Fibroblast of pulmonary artery (primary cell): ENCODE measurements at regions not wholly inside any gene's neighbourhood (a gene's known extent, or its start where the extent isn't known, plus 50 kb on each side); places are given as distances from the start of the nearest gene placed in this dataset.

Experiments
- DNase-seq: peaks from one replicate; pipeline ENCODE4 v3.0.0-alpha.2; 2010; ENCODE audit warnings: low read depth
- H3K4me3 ChIP-seq: replicated peaks from 2 replicates; pipeline ENCODE4 v1.5.1; 2011; ENCODE audit warnings: low read depth, mild to moderate bottlenecking, control low read depth, low read length, moderate library complexity
- TF ChIP-seq, protein P1 (sequence below): IDR thresholded peaks from 2 replicates; pipeline ENCODE4 v1.5.1; 2011; ENCODE audit warnings: mild to moderate bottlenecking, control low read depth, low read length, inconsistent platforms; ENCODE audit errors: missing control alignments

DNA sequence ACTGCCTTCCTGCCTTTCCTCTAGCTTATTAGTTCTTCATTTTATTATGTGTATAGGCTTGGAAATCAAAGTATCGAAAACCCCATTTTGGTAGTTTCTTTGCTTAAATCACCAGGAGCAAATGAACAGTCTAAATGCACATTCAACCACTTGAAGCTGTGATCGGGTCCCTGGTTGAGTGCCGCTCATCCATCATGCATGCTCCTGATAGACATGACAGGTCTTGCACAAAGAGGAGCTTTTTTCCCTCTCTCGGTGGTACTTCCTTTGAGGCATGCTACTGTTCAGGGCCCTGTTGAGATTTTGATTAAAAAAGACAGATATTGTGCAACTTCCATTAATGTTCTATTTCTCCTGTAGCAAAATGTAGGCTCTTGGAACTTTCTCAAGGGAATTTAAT, 185.8 kb downstream of the OLFM4 start:
- DNase-seq: no peak
- TF ChIP-seq, protein P1, sequence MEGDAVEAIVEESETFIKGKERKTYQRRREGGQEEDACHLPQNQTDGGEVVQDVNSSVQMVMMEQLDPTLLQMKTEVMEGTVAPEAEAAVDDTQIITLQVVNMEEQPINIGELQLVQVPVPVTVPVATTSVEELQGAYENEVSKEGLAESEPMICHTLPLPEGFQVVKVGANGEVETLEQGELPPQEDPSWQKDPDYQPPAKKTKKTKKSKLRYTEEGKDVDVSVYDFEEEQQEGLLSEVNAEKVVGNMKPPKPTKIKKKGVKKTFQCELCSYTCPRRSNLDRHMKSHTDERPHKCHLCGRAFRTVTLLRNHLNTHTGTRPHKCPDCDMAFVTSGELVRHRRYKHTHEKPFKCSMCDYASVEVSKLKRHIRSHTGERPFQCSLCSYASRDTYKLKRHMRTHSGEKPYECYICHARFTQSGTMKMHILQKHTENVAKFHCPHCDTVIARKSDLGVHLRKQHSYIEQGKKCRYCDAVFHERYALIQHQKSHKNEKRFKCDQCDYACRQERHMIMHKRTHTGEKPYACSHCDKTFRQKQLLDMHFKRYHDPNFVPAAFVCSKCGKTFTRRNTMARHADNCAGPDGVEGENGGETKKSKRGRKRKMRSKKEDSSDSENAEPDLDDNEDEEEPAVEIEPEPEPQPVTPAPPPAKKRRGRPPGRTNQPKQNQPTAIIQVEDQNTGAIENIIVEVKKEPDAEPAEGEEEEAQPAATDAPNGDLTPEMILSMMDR: no peak
- no peak overlapping the region for H3K4me3 ChIP-seq

DNA sequence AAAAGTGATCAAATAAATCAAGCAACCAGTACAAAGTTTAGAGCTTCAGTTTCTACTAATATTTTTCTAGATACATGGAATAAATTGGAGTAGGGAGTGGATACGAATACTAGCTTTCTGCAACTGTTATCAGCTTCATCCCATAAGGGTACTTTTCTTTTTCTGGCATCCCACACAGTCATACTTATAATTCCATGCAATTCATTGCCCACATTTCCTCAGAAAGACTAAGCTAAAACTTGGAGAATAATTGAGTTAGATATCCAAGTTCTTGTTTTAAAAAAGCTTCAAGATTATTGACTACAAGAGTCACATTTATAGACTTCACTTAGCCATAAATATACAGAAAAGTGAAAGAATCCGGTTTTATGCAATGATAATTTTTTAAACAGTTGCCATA, 186.9 kb downstream of the OLFM4 start:
- H3K4me3 ChIP-seq: no peak overlapping the region
- TF ChIP-seq, protein P1: no peak
- no peak for DNase-seq

DNA sequence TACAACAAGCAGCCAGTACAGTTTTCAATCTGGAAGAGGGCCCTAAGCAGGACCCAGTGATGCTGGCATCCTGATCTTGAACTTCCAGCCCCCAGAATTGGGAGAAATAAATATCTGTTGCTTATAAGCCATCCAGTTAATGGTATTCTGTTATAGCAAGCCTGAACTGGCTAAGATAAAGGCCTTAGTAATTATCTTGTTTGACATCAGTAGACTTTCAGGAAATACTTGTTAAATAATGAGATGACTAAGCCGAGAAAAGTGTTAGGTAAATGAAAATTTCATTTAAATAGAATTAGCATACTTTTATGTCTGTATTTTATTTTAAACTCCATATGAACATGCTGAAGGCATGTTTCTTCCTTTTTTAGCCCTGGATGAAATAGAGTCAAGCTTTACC, 188.2 kb downstream of the OLFM4 start:
- TF ChIP-seq, protein P1: no peak
- no peak for DNase-seq
- H3K4me3 ChIP-seq: no peak overlapping the region

DNA sequence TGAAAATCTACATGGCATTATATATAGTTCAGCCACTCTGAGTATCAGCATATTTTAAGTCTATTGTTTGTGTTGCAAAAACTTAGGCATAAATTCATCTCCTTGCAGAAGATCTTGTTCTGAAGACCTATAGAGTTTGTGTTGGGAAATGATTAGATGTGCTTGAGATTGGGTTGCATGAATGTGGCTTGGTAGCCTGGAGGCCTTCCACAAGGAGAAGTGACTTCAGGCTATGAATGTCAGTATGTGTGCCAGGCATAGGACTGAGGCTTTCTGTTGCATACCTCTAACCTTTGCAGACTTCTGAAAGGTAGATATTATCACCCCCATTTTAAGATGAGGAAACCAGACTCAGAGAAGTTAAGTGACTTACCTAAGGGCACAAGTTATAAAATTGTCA, 188.6 kb downstream of the OLFM4 start:
- TF ChIP-seq, protein P1: no peak
- no peak for DNase-seq
- H3K4me3 ChIP-seq: no peak overlapping the region

DNA sequence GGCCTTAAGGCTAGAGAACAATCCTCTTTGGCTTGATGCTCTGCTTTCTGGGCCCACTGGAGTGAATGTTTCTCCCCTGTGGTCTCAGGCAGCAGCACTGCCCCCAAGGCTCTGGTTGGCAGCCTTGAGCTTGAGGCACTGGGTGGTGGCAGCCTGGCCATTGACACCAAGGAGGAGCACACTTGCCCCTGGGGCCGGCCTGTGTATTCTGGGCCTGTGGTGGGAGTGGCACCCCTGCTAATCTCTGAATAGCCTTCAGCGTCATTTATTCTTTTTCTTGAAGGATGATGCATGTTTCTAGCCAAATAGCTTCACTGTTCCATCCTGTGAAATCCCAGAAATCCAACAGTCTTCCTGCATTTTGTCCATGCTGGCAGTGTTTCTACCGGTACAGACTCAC, 191.4 kb downstream of the OLFM4 start:
- DNase-seq: no peak
- TF ChIP-seq, protein P1: no peak
- H3K4me3 ChIP-seq: no peak overlapping the region

DNA sequence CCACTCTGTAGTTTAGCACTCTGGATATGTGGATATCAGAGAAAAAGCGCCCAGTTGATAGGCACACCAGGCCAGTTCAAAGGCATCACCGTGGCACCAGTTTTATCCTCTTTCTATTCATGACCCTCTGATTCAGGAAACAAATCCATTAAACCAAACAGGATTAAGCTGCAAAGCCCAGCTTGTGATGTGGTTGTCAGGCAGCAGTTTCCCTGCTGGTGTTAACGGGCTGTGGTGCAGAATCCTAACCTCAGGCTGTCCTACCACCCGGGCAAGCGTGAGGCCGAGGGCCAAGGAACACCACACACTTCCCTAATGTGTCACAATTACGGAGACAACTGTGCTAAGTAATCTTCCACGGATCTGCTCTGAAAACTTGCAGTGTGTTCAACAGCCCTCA, 209.1 kb downstream of the OLFM4 start:
- no peak overlapping the region for H3K4me3 ChIP-seq
- TF ChIP-seq, protein P1: no peak
- DNase-seq: no peak

DNA sequence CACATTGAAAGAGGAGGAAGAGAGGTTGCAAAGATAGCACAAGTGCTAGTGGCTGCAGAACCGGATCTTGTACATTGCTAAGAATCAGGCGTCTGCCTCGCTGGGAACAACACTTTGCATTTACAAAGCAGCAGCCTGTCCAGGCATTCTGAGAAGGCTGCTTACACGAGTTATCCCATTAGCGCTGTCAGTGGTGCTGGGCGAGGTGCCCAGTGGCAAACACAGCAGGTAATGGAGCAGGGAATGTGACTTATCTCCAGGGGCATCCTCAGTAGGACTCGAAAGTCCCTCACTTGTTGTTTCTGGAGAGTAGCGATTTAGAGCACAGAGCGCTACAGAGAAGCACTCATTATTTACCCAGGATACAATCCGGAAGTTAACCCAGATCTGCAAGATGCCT, 209.6 kb downstream of the OLFM4 start:
- TF ChIP-seq, protein P1: no peak
- H3K4me3 ChIP-seq: no peak overlapping the region
- DNase-seq: no peak
